GM18520 (cell line): ENCODE measurements at regions not wholly inside any gene's neighbourhood (a gene's known extent, or its start where the extent isn't known, plus 50 kb on each side); places are given as distances from the start of the nearest gene placed in this dataset.
"Not testable (repeated sequence)": the region's sequence is repeated elsewhere in the genome, so short reads cannot be mapped to it uniquely, and the experiment has no call there.

Source experiments
- ATAC-seq: cut with Tn5 transposase; IDR thresholded peaks from one replicate; pipeline ENCODE4 v1.9.1; 2021; ENCODE audit not compliant: unreplicated experiment

GRCh38 chr10:3928078-3928477 is 143.1 kb upstream of the KLF6 start:
- ATAC-seq, result no peak

GRCh38 chr10:3926675-3927525 is 141.9 kb upstream of the KLF6 start:
- no peak for ATAC-seq

GRCh38 chr10:3926258-3926657 is 141.2 kb upstream of the KLF6 start:
- ATAC-seq, result no peak

- no peak for ATAC-seq
Measured at GRCh38 chr10:3925184-3925583, 140.2 kb upstream of the KLF6 start.

- ATAC-seq, result no peak
Measured at GRCh38 chr10:3924344-3924743, 139.3 kb upstream of the KLF6 start.

GRCh38 chr10:3923033-3923432 is 138.0 kb upstream of the KLF6 start:
- ATAC-seq, result no peak

- ATAC-seq, result no peak
Measured at GRCh38 chr10:3919709-3920308, 134.8 kb upstream of the KLF6 start.

- ATAC-seq, result not testable (repeated sequence)
Measured at GRCh38 chr10:3917392-3917791, 132.4 kb upstream of the KLF6 start.

- no peak for ATAC-seq
Measured at GRCh38 chr10:3914733-3915132, 129.7 kb upstream of the KLF6 start.

- ATAC-seq, result no peak
Measured at GRCh38 chr10:3911713-3912442, 126.9 kb upstream of the KLF6 start.

GRCh38 chr10:3911241-3911640 is 126.2 kb upstream of the KLF6 start:
- no peak for ATAC-seq

- no peak for ATAC-seq
Measured at GRCh38 chr10:3909339-3909738, 124.3 kb upstream of the KLF6 start.

GRCh38 chr10:3908183-3908582 is 123.2 kb upstream of the KLF6 start:
- ATAC-seq, result no peak

- ATAC-seq, result no peak
Measured at GRCh38 chr10:3907514-3907913, 122.5 kb upstream of the KLF6 start.

GRCh38 chr10:3906511-3907111 is 121.6 kb upstream of the KLF6 start:
- no peak for ATAC-seq

GRCh38 chr10:3904419-3904960 is 119.5 kb upstream of the KLF6 start:
- ATAC-seq, result no peak

GRCh38 chr10:3902809-3903410 is 117.9 kb upstream of the KLF6 start:
- ATAC-seq, result peak; percentile 19

GRCh38 chr10:3902054-3902808 is 117.2 kb upstream of the KLF6 start:
- ATAC-seq, result peak; percentile 93

GRCh38 chr10:3901370-3901769 is 116.4 kb upstream of the KLF6 start:
- no peak for ATAC-seq

GRCh38 chr10:3900391-3900790 is 115.4 kb upstream of the KLF6 start:
- no peak for ATAC-seq
